ENCODE measurements at regions not wholly inside any gene's neighbourhood (a gene's known extent, or its start where the extent isn't known, plus 50 kb on each side); places are given as distances from the start of the nearest gene placed in this dataset.

DNA sequence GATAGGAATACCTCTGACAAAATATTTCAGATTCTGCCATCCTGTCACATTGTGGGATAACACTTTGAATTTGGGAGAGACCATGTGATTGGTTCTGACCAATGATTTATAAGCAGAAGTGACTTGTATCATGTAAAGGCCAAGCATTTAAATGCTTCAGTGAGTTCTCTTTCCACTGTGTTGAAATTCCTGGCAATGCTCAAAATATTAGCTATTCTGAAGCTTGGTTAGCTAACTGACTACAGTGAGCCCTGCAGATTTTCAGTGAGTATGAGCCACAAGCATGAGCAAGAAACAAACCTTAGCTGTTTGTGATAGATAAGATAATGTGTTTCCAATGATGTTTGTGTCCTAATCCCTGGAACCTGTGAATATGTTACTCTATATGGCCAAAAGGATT, 562.8 kb upstream of the AADAT start:
- TF ChIP-seq MAX (IDR thresholded peaks at IDR 0.05; ENCODE audit: insufficient read depth, insufficient read length) (no peak), FOS (IDR thresholded peaks at IDR 0.05; ENCODE audit: borderline replicate concordance, insufficient read depth, low read length) (no peak)
- no peaks in the 10 kb centered on the region for H3K36me3 ChIP-seq (ENCODE audit: control insufficient read depth in 2 of 2, extremely low read depth in 1 of 2, insufficient read depth in 2 of 2, low read length in 2 of 2)
- no peak overlapping the region for H3K27ac ChIP-seq (ENCODE audit: insufficient read depth, low read depth, low read length)
- H3K9ac ChIP-seq (replicated peaks; ENCODE audit: extremely low read depth, insufficient read depth, low read length), result no peak overlapping the region
- H3K4me1 ChIP-seq (ENCODE audit: control insufficient read depth, extremely low read depth, insufficient read depth, low read length), result no peaks in the 10 kb centered on the region
- no peaks in the 10 kb centered on the region for H3K79me2 ChIP-seq (ENCODE audit: control insufficient read depth, insufficient read depth, low read length)
- no peak overlapping the region for H2AFZ ChIP-seq (ENCODE audit: low read depth, low read length)
- H3K9me1 ChIP-seq (replicated peaks; ENCODE audit: control insufficient read depth, extremely low read depth, insufficient read depth, low read length), result no peaks in the 10 kb centered on the region
- H3K4me2 ChIP-seq (ENCODE audit: insufficient read depth, low read length), result no peak overlapping the region
- H3K27me3 ChIP-seq (ENCODE audit: control insufficient read depth in 2 of 2, insufficient read depth in 2 of 2, low read length in 2 of 2), result no peaks in the 10 kb centered on the region
- intact Hi-C loops (cut with micrococcal nuclease), result no loop called here
- no peak overlapping the region for H3K4me3 ChIP-seq (replicated peaks in 1 of 3; ENCODE audit: insufficient read depth in 1 of 3, low read depth in 1 of 3, low read length in 3 of 3)
- BruUV-seq (replicated peaks), result no TSS peak
- FAIRE-seq, result no peak
- ChIA-PET CTCF (no interaction called here), POLR2A (no interaction called here)
- H4K20me1 ChIP-seq (replicated peaks; ENCODE audit: control insufficient read depth, extremely low read depth, insufficient read depth, low read length), result no peaks in the 10 kb centered on the region
- dilution Hi-C loops (cut with MboI; ENCODE audit: extremely low pct_ligation_motif_present, low sequenced_read_pairs), result no loop called here
- no peak for DNase-seq (ENCODE audit: low read depth, low spot score)
- H3K9me3 ChIP-seq (replicated peaks; ENCODE audit: control insufficient read depth, insufficient read depth, low read length), result peaks cover 2% of the 10 kb centered on the region

GRCh38 chr4:170651786-170652185, 562.0 kb upstream of the AADAT start:
- H3K4me3 ChIP-seq (replicated peaks in 1 of 3; ENCODE audit: insufficient read depth in 1 of 3, low read depth in 1 of 3, low read length in 3 of 3), result no peak overlapping the region
- no peaks in the 10 kb centered on the region for H4K20me1 ChIP-seq (replicated peaks; ENCODE audit: control insufficient read depth, extremely low read depth, insufficient read depth, low read length)
- intact Hi-C loops (cut with micrococcal nuclease), result no loop called here
- H3K4me2 ChIP-seq (ENCODE audit: insufficient read depth, low read length), result no peak overlapping the region
- ChIA-PET CTCF (no interaction called here), POLR2A (no interaction called here)
- H3K27me3 ChIP-seq (ENCODE audit: control insufficient read depth in 2 of 2, insufficient read depth in 2 of 2, low read length in 2 of 2), result no peaks in the 10 kb centered on the region
- no peak overlapping the region for H2AFZ ChIP-seq (ENCODE audit: low read depth, low read length)
- DNase-seq (ENCODE audit: low read depth, low spot score) (no peak), FAIRE-seq (no peak)
- H3K4me1 ChIP-seq (ENCODE audit: control insufficient read depth, extremely low read depth, insufficient read depth, low read length), result no peaks in the 10 kb centered on the region
- H3K36me3 ChIP-seq (ENCODE audit: control insufficient read depth in 2 of 2, extremely low read depth in 1 of 2, insufficient read depth in 2 of 2, low read length in 2 of 2), result no peaks in the 10 kb centered on the region
- peaks cover 2% of the 10 kb centered on the region for H3K9me3 ChIP-seq (replicated peaks; ENCODE audit: control insufficient read depth, insufficient read depth, low read length)
- dilution Hi-C loops (cut with MboI; ENCODE audit: extremely low pct_ligation_motif_present, low sequenced_read_pairs), result no loop called here
- H3K9me1 ChIP-seq (replicated peaks; ENCODE audit: control insufficient read depth, extremely low read depth, insufficient read depth, low read length), result no peaks in the 10 kb centered on the region
- no peak overlapping the region for H3K27ac ChIP-seq (ENCODE audit: insufficient read depth, low read depth, low read length)
- BruUV-seq (replicated peaks), result no TSS peak
- H3K79me2 ChIP-seq (ENCODE audit: control insufficient read depth, insufficient read depth, low read length), result no peaks in the 10 kb centered on the region
- TF ChIP-seq JUN (IDR thresholded peaks at IDR 0.05; ENCODE audit: borderline replicate concordance, insufficient read depth, insufficient read length, low read depth) (no peak), EZH2 (IDR thresholded peaks at IDR 0.05; ENCODE audit: borderline replicate concordance, low read depth, low read length, severe bottlenecking) (no peak), MAX (IDR thresholded peaks at IDR 0.05; ENCODE audit: insufficient read depth, insufficient read length) (no peak), POLR2A (IDR thresholded peaks at IDR 0.05; ENCODE audit: low read depth, low read length) (no peak), GATA2 (IDR thresholded peaks at IDR 0.05; ENCODE audit: insufficient read depth, insufficient read length, low read depth, low read length) (no peak), FOS (IDR thresholded peaks at IDR 0.05; ENCODE audit: borderline replicate concordance, insufficient read depth, low read length) (no peak), POLR2AphosphoS5 (IDR thresholded peaks at IDR 0.05; ENCODE audit: insufficient read depth, low read depth, low read length) (no peak), MYC (IDR thresholded peaks at IDR 0.05; ENCODE audit: low read depth, low read length) (no peak), CTCF (IDR thresholded peaks at IDR 0.05; ENCODE audit: extremely low read depth in 1 of 2, insufficient read depth in 1 of 2, low read depth in 1 of 2, low read length in 2 of 2) (no peak)
- no peak overlapping the region for H3K9ac ChIP-seq (replicated peaks; ENCODE audit: extremely low read depth, insufficient read depth, low read length)
